ENCODE measurements at regions not wholly inside any gene's neighbourhood (a gene's known extent, or its start where the extent isn't known, plus 50 kb on each side); places are given as distances from the start of the nearest gene placed in this dataset.

GRCh38 chr4:152106113-152106763, 345.4 kb upstream of the GATB start:
- H3K4me1 ChIP-seq (ENCODE audit: control insufficient read depth in 1 of 2, insufficient read depth in 2 of 2, low read length in 2 of 2): peaks cover 19 to 45% of the 10 kb centered on the region in 2 experiments
- TF ChIP-seq CBX3 (IDR thresholded peaks at IDR 0.05; ENCODE audit: low read depth) (peak; percentile 89; the same call in 1 of the 2 replicates), EZH2phosphoT487 (IDR thresholded peaks at IDR 0.05; ENCODE audit: borderline replicate concordance) (no peak), JUND (IDR thresholded peaks at IDR 0.05) (peak; percentile 96), MAX (IDR thresholded peaks at IDR 0.05) (peak; percentile 63; the same call in 1 of the 2 replicates), EZH2 (IDR thresholded peaks at IDR 0.05) (no peak), ELF1 (IDR thresholded peaks at IDR 0.05; ENCODE audit: borderline replicate concordance, low read depth) (peak; percentile 43; the same call in 1 of the 2 replicates), ZNF274 (IDR thresholded peaks at IDR 0.05; ENCODE audit: low read depth, low read length) (no peak), SRF (IDR thresholded peaks at IDR 0.05; ENCODE audit: low read depth) (peak; percentile 70; the same call in 1 of the 2 replicates), YY1 (IDR thresholded peaks at IDR 0.05; ENCODE audit: extremely low read depth, insufficient replicate concordance, low read depth, low read length) (no peak), RAD21 (IDR thresholded peaks at IDR 0.05; ENCODE audit: low read depth) (no peak), FOSL1 (IDR thresholded peaks at IDR 0.05; ENCODE audit: low read depth) (peak; percentile 97), EGR1 (IDR thresholded peaks at IDR 0.05; ENCODE audit: low read depth) (no peak), POLR2A (IDR thresholded peaks at IDR 0.05; ENCODE audit: borderline replicate concordance, extremely low read depth, insufficient read depth, insufficient read length) (no peak), POLR2AphosphoS5 (IDR thresholded peaks at IDR 0.05; ENCODE audit: low read depth, low read length) (peak; percentile 48; the same call in 1 of the 2 replicates), SIN3A (IDR thresholded peaks at IDR 0.05; ENCODE audit: low read depth) (0 out of 2 replicates have a peak, but pooled peaks have one; percentile 71), ZFX (IDR thresholded peaks at IDR 0.05) (no peak), SP1 (IDR thresholded peaks at IDR 0.05; ENCODE audit: low read depth) (peak; percentile 93)
- TF ChIP-seq, protein P1, sequence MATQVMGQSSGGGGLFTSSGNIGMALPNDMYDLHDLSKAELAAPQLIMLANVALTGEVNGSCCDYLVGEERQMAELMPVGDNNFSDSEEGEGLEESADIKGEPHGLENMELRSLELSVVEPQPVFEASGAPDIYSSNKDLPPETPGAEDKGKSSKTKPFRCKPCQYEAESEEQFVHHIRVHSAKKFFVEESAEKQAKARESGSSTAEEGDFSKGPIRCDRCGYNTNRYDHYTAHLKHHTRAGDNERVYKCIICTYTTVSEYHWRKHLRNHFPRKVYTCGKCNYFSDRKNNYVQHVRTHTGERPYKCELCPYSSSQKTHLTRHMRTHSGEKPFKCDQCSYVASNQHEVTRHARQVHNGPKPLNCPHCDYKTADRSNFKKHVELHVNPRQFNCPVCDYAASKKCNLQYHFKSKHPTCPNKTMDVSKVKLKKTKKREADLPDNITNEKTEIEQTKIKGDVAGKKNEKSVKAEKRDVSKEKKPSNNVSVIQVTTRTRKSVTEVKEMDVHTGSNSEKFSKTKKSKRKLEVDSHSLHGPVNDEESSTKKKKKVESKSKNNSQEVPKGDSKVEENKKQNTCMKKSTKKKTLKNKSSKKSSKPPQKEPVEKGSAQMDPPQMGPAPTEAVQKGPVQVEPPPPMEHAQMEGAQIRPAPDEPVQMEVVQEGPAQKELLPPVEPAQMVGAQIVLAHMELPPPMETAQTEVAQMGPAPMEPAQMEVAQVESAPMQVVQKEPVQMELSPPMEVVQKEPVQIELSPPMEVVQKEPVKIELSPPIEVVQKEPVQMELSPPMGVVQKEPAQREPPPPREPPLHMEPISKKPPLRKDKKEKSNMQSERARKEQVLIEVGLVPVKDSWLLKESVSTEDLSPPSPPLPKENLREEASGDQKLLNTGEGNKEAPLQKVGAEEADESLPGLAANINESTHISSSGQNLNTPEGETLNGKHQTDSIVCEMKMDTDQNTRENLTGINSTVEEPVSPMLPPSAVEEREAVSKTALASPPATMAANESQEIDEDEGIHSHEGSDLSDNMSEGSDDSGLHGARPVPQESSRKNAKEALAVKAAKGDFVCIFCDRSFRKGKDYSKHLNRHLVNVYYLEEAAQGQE (IDR thresholded peaks at IDR 0.05; ENCODE audit: low read depth): no peak
- TF ChIP-seq, protein P2, sequence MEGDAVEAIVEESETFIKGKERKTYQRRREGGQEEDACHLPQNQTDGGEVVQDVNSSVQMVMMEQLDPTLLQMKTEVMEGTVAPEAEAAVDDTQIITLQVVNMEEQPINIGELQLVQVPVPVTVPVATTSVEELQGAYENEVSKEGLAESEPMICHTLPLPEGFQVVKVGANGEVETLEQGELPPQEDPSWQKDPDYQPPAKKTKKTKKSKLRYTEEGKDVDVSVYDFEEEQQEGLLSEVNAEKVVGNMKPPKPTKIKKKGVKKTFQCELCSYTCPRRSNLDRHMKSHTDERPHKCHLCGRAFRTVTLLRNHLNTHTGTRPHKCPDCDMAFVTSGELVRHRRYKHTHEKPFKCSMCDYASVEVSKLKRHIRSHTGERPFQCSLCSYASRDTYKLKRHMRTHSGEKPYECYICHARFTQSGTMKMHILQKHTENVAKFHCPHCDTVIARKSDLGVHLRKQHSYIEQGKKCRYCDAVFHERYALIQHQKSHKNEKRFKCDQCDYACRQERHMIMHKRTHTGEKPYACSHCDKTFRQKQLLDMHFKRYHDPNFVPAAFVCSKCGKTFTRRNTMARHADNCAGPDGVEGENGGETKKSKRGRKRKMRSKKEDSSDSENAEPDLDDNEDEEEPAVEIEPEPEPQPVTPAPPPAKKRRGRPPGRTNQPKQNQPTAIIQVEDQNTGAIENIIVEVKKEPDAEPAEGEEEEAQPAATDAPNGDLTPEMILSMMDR (IDR thresholded peaks at IDR 0.05 in 2 of 3, conservative IDR thresholded peaks at IDR 0.05 in 1 of 3; ENCODE audit: borderline replicate concordance in 1 of 3, insufficient read depth in 1 of 3, low read depth in 2 of 3, low read length in 2 of 3): no peak
- TF ChIP-seq, protein P3, sequence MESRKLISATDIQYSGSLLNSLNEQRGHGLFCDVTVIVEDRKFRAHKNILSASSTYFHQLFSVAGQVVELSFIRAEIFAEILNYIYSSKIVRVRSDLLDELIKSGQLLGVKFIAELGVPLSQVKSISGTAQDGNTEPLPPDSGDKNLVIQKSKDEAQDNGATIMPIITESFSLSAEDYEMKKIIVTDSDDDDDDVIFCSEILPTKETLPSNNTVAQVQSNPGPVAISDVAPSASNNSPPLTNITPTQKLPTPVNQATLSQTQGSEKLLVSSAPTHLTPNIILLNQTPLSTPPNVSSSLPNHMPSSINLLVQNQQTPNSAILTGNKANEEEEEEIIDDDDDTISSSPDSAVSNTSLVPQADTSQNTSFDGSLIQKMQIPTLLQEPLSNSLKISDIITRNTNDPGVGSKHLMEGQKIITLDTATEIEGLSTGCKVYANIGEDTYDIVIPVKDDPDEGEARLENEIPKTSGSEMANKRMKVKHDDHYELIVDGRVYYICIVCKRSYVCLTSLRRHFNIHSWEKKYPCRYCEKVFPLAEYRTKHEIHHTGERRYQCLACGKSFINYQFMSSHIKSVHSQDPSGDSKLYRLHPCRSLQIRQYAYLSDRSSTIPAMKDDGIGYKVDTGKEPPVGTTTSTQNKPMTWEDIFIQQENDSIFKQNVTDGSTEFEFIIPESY (IDR thresholded peaks at IDR 0.05; ENCODE audit: extremely low read depth, insufficient replicate concordance, low read length): no peak

More at GRCh38 chr4:152106113-152106763, 345.4 kb upstream of the GATB start:
- Histone ChIP-seq H3K9me3 (ENCODE audit: control insufficient read depth in 1 of 2, insufficient read depth in 1 of 2, low read depth in 1 of 2, low read length in 2 of 2) (no peaks in the 10 kb centered on the region), H3K79me2 (ENCODE audit: insufficient read depth, low read length) (no peaks in the 10 kb centered on the region), H2AFZ (ENCODE audit: low read depth, low read length, poor library complexity, severe bottlenecking) (peak overlapping the region; percentile 96), H4K20me1 (ENCODE audit: insufficient read depth) (no peaks in the 10 kb centered on the region), H3K27ac (ENCODE audit: low read depth, low read length) (peak overlapping the region; percentile 47), H3K9ac (ENCODE audit: low read length) (peak overlapping the region; percentile 39), H3K27me3 (ENCODE audit: insufficient read depth, low read length) (no peaks in the 10 kb centered on the region), H3K36me3 (ENCODE audit: control insufficient read depth in 1 of 2, insufficient read depth in 2 of 2, low read length in 2 of 2) (no peaks in the 10 kb centered on the region), H3K9me2 (ENCODE audit: insufficient read depth) (no peaks in the 10 kb centered on the region), H3K4me2 (ENCODE audit: low read length) (peak overlapping the region; percentile 61), H3K4me3 (replicated peaks in 1 of 2; ENCODE audit: low read depth in 1 of 2, low read length in 2 of 2) (peak overlapping the region in 1 of 2 experiments; percentile 14; a peak in 2 of 4 replicates)
- ChIA-PET RAD21 (ENCODE audit: low non-redundant PET in 1 of 2, low total read pairs in 2 of 2, uncharacterized antibody in 2 of 2, unreplicated experiment in 2 of 2) (no interaction called here), POLR2A (no interaction called here), CTCF (no interaction called here)
- intact Hi-C loops (cut with micrococcal nuclease): loop anchor here (10.0 kb wide), 1 partner anchor 259 kb away; no protein-coding TSS in a partner anchor
- ATAC-seq: peak; percentile 89
- peak; percentile 83 for DNase-seq (ENCODE audit: low read depth, low spot score)
- BruUV-seq (replicated peaks): no TSS peak
